GM18505 (cell line): ENCODE measurements at regions not wholly inside any gene's neighbourhood (a gene's known extent, or its start where the extent isn't known, plus 50 kb on each side); places are given as distances from the start of the nearest gene placed in this dataset.

Experiments used
- ATAC-seq: cut with Tn5 transposase; IDR thresholded peaks from one replicate; pipeline ENCODE4 v1.9.1; 2021; ENCODE audit not compliant: unreplicated experiment
- POLR2A ChIP-seq: IDR thresholded peaks from 4 replicates; pipeline ENCODE4 v1.6.1; 2011; ENCODE audit warnings: borderline replicate concordance; ENCODE audit not compliant: insufficient read depth, insufficient read length; ENCODE audit errors: extremely low read depth

GRCh38 chr11:97729546-97730272 lies 1291.0 kb upstream of the CNTN5 start:
- ATAC-seq, result no peak
- no peak for TF ChIP-seq POLR2A

- ATAC-seq, result no peak
- no peak for TF ChIP-seq POLR2A
These were observed 1288.6 kb upstream of the CNTN5 start for GRCh38 chr11:97732011-97732632.

GRCh38 chr11:97738751-97739150 lies 1282.0 kb upstream of the CNTN5 start:
- TF ChIP-seq POLR2A, result no peak
- ATAC-seq, result no peak

- ATAC-seq, result no peak
- TF ChIP-seq POLR2A, result no peak
These were observed 1280.6 kb upstream of the CNTN5 start for GRCh38 chr11:97739932-97740800.

- no peak for TF ChIP-seq POLR2A
- ATAC-seq, result no peak
These were observed 1280.0 kb upstream of the CNTN5 start for GRCh38 chr11:97740801-97741151.

- no peak for ATAC-seq
- no peak for TF ChIP-seq POLR2A
These were observed 1278.0 kb upstream of the CNTN5 start for GRCh38 chr11:97742717-97743116.

- no peak for ATAC-seq
- TF ChIP-seq POLR2A, result no peak
These were observed 1277.5 kb upstream of the CNTN5 start for GRCh38 chr11:97743205-97743742.

GRCh38 chr11:97745515-97746050 lies 1275.2 kb upstream of the CNTN5 start:
- no peak for ATAC-seq
- no peak for TF ChIP-seq POLR2A

GRCh38 chr11:97746818-97747217 lies 1273.9 kb upstream of the CNTN5 start:
- TF ChIP-seq POLR2A, result no peak
- no peak for ATAC-seq

- no peak for ATAC-seq
- TF ChIP-seq POLR2A, result no peak
These were observed 1269.3 kb upstream of the CNTN5 start for GRCh38 chr11:97751405-97751804.

GRCh38 chr11:97751952-97752351 lies 1268.8 kb upstream of the CNTN5 start:
- ATAC-seq, result no peak
- no peak for TF ChIP-seq POLR2A

- no peak for ATAC-seq
- no peak for TF ChIP-seq POLR2A
These were observed 1265.8 kb upstream of the CNTN5 start for GRCh38 chr11:97754976-97755375.
